CD4-positive, alpha-beta T cell treated with Interleukin-21 for 1 hour (primary cell): ENCODE measurements at regions not wholly inside any gene's neighbourhood (a gene's known extent, or its start where the extent isn't known, plus 50 kb on each side); places are given as distances from the start of the nearest gene placed in this dataset.

Source experiments
- DNase-seq: peaks from one replicate; pipeline ENCODE4 v3.0.0-alpha.2; 2020

- no peak for DNase-seq
These were observed 173.9 kb upstream of the KLF3 start for GRCh38 chr4:38489924-38490639.

- DNase-seq, result no peak
These were observed 173.1 kb upstream of the KLF3 start for GRCh38 chr4:38490753-38491446.

- DNase-seq, result no peak
These were observed 172.0 kb upstream of the KLF3 start for GRCh38 chr4:38491854-38492478.

- no peak for DNase-seq
These were observed 170.9 kb upstream of the KLF3 start for GRCh38 chr4:38493066-38493465.

- no peak for DNase-seq
These were observed 168.6 kb upstream of the KLF3 start for GRCh38 chr4:38495446-38495845.

GRCh38 chr4:38497121-38497520 lies 166.9 kb upstream of the KLF3 start:
- no peak for DNase-seq

GRCh38 chr4:38499101-38499500 lies 164.9 kb upstream of the KLF3 start:
- no peak for DNase-seq

GRCh38 chr4:38500433-38500832 lies 163.6 kb upstream of the KLF3 start:
- DNase-seq, result no peak

GRCh38 chr4:38501698-38502097 lies 162.3 kb upstream of the KLF3 start:
- DNase-seq, result no peak

GRCh38 chr4:38503689-38504395 lies 160.2 kb upstream of the KLF3 start:
- DNase-seq, result no peak

- no peak for DNase-seq
These were observed 159.6 kb upstream of the KLF3 start for GRCh38 chr4:38504396-38504715.

- DNase-seq, result peak; percentile 67
These were observed 154.4 kb upstream of the KLF3 start for GRCh38 chr4:38509551-38509950.

- no peak for DNase-seq
These were observed 153.8 kb upstream of the KLF3 start for GRCh38 chr4:38510201-38510600.

GRCh38 chr4:38511702-38512101 lies 152.3 kb upstream of the KLF3 start:
- DNase-seq, result no peak

GRCh38 chr4:38512840-38513239 lies 151.2 kb upstream of the KLF3 start:
- DNase-seq, result no peak

- no peak for DNase-seq
These were observed 149.4 kb upstream of the KLF3 start for GRCh38 chr4:38514465-38515146.

GRCh38 chr4:38516190-38516589 lies 147.8 kb upstream of the KLF3 start:
- no peak for DNase-seq

- DNase-seq, result no peak
These were observed 144.3 kb upstream of the KLF3 start for GRCh38 chr4:38519666-38520065.

GRCh38 chr4:38523054-38523453 lies 140.9 kb upstream of the KLF3 start:
- DNase-seq, result no peak

GRCh38 chr4:38523524-38524448 lies 140.2 kb upstream of the KLF3 start:
- peak; percentile 69 for DNase-seq

- DNase-seq, result no peak
These were observed 137.6 kb upstream of the KLF3 start for GRCh38 chr4:38526412-38526811.
